MCF 10A (cell line): ENCODE measurements at regions not wholly inside any gene's neighbourhood (a gene's known extent, or its start where the extent isn't known, plus 50 kb on each side); places are given as distances from the start of the nearest gene placed in this dataset.

Source experiments
- BruUV-seq: library from RNA; stranded (reverse); fragments of 400-500 nt; replicated peaks from 2 replicates; lab custom pipeline; 2021; lab: Mats Ljungman, UMichigan
- CTCF ChIA-PET: fragments of 300-600 bp; sonication (Branson Sonifier 250); formaldehyde crosslinking; extraction: SDS; loops from one replicate; lab custom pipeline; 2021; ENCODE audit warnings: antibody characterized with exemption, inconsistent platforms; lab: Yijun Ruan, JAX
- POLR2A ChIA-PET: fragments of 300-600, 350-650 bp; sonication (Branson Sonifier 250); formaldehyde crosslinking; extraction: SDS; loops from one replicate; lab custom pipeline; 2020; ENCODE audit warnings: antibody characterized with exemption, inconsistent platforms; lab: Yijun Ruan, JAX
- DNase-seq: peaks from one replicate; pipeline ENCODE4 v3.0.0-alpha.2; 2018; ENCODE audit not compliant: unreplicated experiment
- H3K27ac Mint-ChIP-seq: one replicate; pipeline ENCODE4 v1.8.0; 2022; ENCODE audit warnings: mild to moderate bottlenecking, low read depth, mixed read lengths; ENCODE audit not compliant: unreplicated experiment
- H3K27me3 Mint-ChIP-seq: one replicate; pipeline ENCODE4 v1.8.0; 2022; ENCODE audit warnings: mixed read lengths; ENCODE audit not compliant: insufficient read depth, unreplicated experiment
- H3K36me3 Mint-ChIP-seq: one replicate; pipeline ENCODE4 v1.8.0; 2022; ENCODE audit warnings: mild to moderate bottlenecking, moderate library complexity, mixed read lengths; ENCODE audit not compliant: insufficient read depth, unreplicated experiment
- H3K4me1 Mint-ChIP-seq: one replicate; pipeline ENCODE4 v1.8.0; 2022; ENCODE audit warnings: mixed read lengths; ENCODE audit not compliant: insufficient read depth, unreplicated experiment
- H3K4me3 Mint-ChIP-seq: one replicate; pipeline ENCODE4 v1.8.0; 2022; ENCODE audit warnings: mild to moderate bottlenecking, moderate library complexity, mixed read lengths; ENCODE audit not compliant: unreplicated experiment
- H3K9me3 Mint-ChIP-seq: one replicate; pipeline ENCODE4 v1.8.0; 2022; ENCODE audit warnings: mixed read lengths; ENCODE audit not compliant: unreplicated experiment
- CTCF ChIP-seq: fragments of 200-600 bp; IDR thresholded peaks from one replicate; pipeline ENCODE4 v1.8.0; 2022; ENCODE audit warnings: antibody characterized with exemption, mild to moderate bottlenecking; ENCODE audit not compliant: unreplicated experiment
- intact Hi-C: fragments of 100-400 bp; cut with micrococcal nuclease; formaldehyde crosslinking; loops from 2 replicates; pipeline ENCODE4 v1.14.1; 2022

- ChIA-PET POLR2A (no interaction called here), CTCF (interaction anchor here (0.6 kb wide), 1 partner anchor 200 kb away, joined by 3 read pairs; no protein-coding TSS in a partner anchor)
- intact Hi-C loops = no loop called here
- H3K27ac Mint-ChIP-seq = no peak overlapping the region
- no peaks in the 10 kb centered on the region for H3K4me1 Mint-ChIP-seq
- H3K9me3 Mint-ChIP-seq = peaks cover 22% of the 10 kb centered on the region
- H3K36me3 Mint-ChIP-seq = peaks cover 4% of the 10 kb centered on the region
- no peak for TF ChIP-seq CTCF
- no peak for DNase-seq
- H3K27me3 Mint-ChIP-seq = no peaks in the 10 kb centered on the region
- H3K4me3 Mint-ChIP-seq = no peak overlapping the region
- no TSS peak for BruUV-seq
Measured at GRCh38 chr22:49692499-49693225, 135.0 kb downstream of the BRD1 start.

GRCh38 chr22:49691256-49691655 lies 136.4 kb downstream of the BRD1 start:
- intact Hi-C loops = no loop called here
- POLR2A ChIA-PET = no interaction called here
- Mint-ChIP-seq H3K4me1 (no peaks in the 10 kb centered on the region), H3K27ac (no peak overlapping the region), H3K27me3 (no peaks in the 10 kb centered on the region), H3K9me3 (peaks cover 10% of the 10 kb centered on the region), H3K4me3 (no peak overlapping the region), H3K36me3 (peaks cover 4% of the 10 kb centered on the region)
- no TSS peak for BruUV-seq
- no peak for DNase-seq
- CTCF ChIA-PET = no interaction called here
- TF ChIP-seq CTCF = no peak

- Mint-ChIP-seq H3K27me3 (no peaks in the 10 kb centered on the region), H3K36me3 (peaks cover 4% of the 10 kb centered on the region), H3K4me3 (no peak overlapping the region), H3K9me3 (peaks cover 8% of the 10 kb centered on the region), H3K27ac (no peak overlapping the region), H3K4me1 (no peaks in the 10 kb centered on the region)
- intact Hi-C loops = no loop called here
- ChIA-PET CTCF (no interaction called here), POLR2A (no interaction called here)
- BruUV-seq = no TSS peak
- DNase-seq = no peak
- TF ChIP-seq CTCF = no peak
Measured at GRCh38 chr22:49690454-49690853, 137.2 kb downstream of the BRD1 start.

GRCh38 chr22:49689858-49690257 lies 137.8 kb downstream of the BRD1 start:
- Mint-ChIP-seq H3K4me3 (no peak overlapping the region), H3K4me1 (no peaks in the 10 kb centered on the region), H3K9me3 (peaks cover 8% of the 10 kb centered on the region), H3K36me3 (peaks cover 4% of the 10 kb centered on the region), H3K27me3 (no peaks in the 10 kb centered on the region), H3K27ac (no peak overlapping the region)
- no peak for TF ChIP-seq CTCF
- intact Hi-C loops = no loop called here
- POLR2A ChIA-PET = no interaction called here
- BruUV-seq = no TSS peak
- no peak for DNase-seq
- CTCF ChIA-PET = no interaction called here
